Stimulated activated CD8-positive, alpha-beta memory T cell treated with anti-CD3 and anti-CD28 coated beads, Interleukin-12 subunit alpha, Interleukin-12 subunit beta, amount 100 ng/mL, for 1 hour (primary cell): ENCODE measurements at regions not wholly inside any gene's neighbourhood (a gene's known extent, or its start where the extent isn't known, plus 50 kb on each side); places are given as distances from the start of the nearest gene placed in this dataset.
"Not testable (repeated sequence)": the region's sequence is repeated elsewhere in the genome, so short reads cannot be mapped to it uniquely, and the experiment has no call there.

ENCODE experiments used
- DNase-seq: peaks from one replicate; pipeline ENCODE4 v3.0.0-alpha.2; 2020; ENCODE audit warnings: low read depth

DNA sequence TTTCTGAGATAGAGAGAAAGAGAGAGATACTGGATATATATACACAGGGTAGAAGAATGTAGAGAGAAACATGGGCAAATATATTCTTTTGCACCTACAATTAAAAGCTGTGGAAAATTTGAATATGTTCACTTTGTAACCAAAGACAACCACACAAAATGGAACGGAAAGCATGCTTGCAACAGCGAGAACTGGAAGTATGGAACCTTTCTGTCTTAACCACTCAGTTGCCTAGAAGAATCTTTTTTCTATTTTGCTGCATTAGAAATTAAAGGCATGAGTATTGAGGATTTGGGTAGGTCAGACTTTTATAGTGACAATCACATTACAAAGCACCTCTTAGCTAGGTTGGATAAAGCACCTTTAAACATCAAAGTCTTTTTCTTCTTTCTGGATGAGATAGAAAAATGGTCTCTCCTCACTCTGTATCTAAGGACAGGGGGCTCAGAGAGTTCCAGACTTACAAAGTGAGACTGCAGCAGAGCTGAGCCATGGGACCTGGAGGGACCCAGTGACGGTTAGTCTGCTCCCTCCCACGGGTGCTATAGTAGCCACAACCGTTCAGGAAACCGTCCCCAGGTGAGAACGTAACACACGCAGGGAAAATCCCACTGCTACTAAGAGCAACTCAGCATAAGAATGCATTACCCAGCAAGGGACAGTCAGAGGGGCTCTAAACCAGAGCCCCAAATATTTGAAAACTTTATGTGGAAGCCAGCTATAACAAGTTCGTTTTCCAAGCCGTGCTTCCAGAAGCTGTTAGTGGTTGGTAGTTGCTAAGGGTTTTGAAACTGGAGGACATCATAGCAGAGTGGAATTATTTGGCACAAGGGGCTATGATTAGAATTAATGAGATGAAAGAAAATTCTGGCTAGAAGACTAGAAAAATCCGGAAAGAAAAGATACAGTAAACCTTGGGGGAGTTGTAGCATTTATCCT, 97.1 kb downstream of the DAD1 start:
- DNase-seq, result no peak

DNA sequence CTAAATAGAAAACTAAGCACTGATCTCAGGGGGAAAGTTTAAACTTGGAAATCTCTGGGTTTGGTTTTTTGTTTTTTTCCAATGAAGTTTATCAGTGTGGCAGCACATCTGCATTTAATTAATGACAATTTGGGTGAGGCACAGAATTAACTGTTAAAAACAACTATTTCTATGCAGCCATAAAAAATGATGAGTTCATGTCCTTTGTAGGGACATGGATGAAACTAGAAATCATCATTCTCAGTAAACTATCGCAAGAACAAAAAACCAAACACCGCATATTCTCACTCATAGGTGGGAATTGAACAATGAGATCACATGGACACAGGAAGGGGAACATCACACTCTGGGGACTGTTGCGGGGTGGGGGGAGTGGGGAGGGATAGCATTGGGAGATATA, 98.0 kb downstream of the DAD1 start:
- not testable (repeated sequence) for DNase-seq

DNA sequence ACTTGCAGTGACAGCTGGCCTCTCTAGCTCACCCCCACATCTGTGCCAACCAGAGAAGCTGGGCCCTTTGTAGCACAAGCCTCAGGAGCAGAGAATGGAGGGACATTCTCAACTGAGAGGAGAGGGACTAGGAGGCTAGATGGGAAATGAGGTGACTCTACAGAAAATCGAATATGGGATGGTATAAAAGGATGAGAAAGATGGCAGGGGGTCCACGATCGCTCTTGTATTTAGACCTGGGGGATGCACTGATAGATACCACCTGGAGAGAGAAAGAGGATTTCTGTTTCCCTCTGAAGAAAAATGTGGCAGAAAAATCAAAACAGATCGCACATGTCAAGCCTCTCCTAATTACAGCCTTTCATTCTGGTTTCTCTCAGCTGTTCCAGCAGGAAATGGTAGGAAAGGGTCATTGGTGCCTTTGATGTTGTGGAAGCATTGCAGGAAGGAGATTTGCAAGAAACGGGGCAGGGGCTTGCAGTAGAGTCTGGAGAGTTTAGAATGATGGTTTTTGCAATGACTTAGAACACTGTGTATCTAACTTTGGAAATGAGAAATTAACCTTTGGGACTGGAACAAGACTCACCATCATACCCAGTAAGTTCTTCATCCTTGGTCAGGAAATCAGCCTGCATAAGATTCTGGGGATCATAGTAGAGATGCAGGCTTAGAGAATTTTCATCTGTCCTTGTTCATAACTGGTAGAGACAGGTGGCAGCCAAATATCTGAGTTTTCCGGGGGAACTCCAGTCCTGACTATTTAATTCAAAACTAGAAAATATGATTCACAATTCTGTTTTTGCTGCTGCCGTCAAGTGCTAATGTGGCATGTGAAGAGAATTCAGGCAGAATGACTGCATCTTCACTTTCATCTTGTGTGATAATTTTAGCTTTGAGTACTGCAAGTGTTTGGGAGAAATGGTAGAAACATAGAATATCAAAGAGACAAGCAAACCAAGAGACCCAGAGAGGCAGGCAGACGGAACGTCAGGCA, 98.8 kb downstream of the DAD1 start:
- no peak for DNase-seq

DNA sequence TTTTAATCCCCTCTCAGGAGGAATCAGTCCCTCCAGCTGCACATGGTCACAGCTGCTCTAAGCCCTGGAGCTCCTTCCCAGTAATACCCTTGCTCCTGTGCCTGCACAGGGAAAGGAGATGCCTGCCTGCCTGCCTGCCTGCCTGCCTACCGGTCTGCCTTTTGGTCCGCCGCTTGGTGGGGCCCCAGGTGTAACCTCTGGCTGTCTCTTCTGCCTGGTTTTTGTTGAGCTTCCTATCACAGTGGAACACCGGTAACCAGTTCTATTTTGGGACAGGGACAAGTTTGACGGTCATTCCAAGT, 99.8 kb downstream of the DAD1 start:
- no peak for DNase-seq

DNA sequence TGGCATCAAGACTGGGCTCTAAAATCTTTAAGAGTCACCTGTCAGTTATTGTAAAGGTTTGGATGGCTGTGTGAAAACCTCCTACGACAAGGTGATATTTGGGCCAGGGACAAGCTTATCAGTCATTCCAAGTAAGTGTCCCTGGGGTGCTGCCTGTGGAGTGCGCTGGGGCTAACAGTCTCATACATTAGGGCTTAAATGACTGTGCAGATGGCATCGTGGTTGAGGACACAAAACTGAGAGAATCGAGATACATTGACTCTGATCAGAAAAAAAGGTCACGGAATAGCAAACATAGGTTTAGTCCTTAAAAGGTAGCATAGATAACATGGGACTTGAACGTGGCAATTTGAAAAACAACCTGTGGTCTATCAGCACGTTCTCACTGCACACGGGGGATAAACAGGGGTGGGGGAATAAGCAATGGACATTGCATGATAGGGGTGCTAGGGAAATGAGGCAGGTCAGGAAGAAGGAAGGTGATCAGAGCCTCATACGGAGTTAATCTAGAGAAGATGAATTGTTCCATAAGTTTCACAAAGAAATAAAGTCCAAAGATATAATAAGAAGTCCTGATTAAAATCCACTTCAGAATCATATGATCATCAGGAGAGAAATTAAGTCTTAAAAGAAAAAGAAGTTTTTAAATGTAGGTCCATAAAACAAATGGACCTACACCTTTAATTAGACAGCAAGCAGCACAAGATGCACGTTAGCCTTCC, 100.3 kb downstream of the DAD1 start:
- DNase-seq, result no peak

DNA sequence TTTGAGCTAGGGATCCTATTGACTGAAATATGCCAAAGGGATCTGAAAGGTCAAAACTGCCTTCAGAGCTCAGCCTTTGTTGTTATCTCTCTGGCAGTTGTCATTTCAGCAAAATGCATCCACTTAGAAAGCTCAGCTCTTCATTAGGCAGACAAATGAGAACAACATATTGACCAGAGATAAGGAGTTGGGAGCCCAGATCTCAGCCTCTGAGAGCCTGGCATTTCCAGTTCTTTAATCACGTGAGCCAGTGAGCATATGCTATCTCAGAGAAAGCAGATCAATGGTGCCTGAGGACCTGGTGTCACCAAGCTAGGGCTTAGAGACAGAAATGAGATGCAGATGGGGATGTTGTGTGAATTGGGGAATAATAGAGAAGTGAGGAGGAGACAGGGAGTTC, 101.1 kb downstream of the DAD1 start:
- DNase-seq, result no peak

DNA sequence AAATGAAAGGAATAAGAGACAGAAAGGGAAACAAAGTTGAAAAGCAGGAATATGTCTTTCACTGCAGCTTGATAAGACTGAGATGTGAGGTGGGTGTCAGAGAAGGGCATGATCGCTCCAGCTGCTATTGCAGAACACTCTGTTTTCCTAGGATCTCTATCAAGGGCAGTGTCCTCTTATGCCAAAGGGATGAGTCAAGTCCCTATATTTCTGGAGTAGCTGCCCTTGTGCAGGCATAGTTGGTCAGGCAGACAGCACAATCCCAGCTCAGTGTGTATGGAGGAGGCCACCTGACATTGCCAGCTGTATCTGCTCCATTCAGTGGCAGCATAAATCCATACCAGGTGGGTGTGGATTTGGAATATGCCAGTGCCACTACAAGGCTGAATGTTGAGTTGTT, 101.6 kb downstream of the DAD1 start:
- DNase-seq, result no peak

DNA sequence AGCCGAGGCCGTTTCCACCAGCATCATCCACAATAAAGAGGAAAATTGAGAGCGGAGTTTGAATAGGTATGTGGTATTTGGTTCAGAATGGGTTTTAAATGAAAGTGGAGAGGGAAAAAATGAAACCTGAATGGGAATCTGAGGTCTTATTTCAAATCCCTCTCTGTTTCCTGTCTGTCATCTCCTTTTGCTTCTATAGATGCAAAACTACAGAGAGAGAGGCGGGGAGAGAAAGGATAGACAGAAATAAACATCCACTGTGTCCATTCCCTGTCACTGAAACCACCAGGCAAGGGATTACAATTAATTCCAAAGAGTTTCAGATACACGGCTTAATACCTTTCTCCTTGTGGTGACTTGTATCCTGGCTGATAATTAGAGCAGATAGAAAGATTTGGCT, 102.3 kb downstream of the DAD1 start:
- DNase-seq, result no peak

DNA sequence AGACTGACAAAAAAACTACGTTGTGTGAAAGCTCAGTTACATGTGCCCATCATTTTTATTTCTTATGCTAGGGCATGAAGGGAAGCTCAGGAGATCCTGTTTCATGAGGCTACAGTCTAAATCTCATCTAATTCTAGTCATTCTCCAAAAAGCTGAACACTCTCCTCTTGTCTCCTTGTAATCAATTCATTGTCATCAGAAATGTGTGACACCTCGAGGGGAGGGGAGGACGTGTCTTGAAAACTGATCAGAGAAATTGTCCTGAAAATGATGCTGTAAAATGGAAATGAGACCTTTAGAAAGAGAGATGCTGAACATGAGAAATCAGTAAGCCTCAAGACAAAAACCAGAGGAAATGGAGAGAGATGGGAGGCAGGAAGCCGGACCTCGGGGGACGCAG, 103.4 kb downstream of the DAD1 start:
- DNase-seq, result no peak

DNA sequence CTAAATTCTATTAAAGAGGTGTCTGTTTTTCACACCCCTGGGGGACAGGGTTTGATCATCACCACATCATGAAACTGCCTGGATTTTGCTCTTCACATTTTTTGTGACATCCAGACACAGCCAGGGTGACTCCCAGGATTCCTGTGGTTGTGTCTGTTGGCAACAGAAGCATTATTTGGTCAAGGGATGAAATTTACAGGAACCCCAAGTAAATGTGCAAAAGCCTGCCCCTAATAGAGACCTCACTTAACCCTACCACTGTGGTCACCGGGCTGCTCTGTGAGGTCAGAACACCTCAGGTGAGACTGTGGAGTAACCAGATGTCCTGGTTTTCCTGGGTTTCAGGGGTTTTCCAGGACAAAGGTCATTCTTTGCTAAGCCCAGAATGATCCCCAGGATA, 103.8 kb downstream of the DAD1 start:
- DNase-seq, result no peak

DNA sequence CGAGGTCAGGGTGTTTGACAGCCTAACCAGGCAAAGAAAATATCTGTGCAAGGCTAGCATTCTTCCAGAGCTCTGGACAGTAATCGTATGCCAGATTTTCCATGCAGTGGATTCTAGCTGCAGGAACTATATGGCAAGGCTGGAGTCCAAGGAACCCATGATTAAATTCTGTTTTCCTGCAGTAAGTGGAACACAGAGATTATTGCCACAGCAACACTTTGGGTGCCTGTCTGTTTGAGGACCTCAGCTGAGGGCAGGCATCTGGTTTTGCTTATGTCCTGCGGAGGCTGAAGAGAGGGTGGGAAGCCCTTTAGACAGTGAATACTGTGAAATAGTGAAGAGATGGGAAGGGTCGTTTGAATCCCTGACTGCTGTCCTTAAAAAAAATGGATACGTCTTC, 104.4 kb downstream of the DAD1 start:
- no peak for DNase-seq

DNA sequence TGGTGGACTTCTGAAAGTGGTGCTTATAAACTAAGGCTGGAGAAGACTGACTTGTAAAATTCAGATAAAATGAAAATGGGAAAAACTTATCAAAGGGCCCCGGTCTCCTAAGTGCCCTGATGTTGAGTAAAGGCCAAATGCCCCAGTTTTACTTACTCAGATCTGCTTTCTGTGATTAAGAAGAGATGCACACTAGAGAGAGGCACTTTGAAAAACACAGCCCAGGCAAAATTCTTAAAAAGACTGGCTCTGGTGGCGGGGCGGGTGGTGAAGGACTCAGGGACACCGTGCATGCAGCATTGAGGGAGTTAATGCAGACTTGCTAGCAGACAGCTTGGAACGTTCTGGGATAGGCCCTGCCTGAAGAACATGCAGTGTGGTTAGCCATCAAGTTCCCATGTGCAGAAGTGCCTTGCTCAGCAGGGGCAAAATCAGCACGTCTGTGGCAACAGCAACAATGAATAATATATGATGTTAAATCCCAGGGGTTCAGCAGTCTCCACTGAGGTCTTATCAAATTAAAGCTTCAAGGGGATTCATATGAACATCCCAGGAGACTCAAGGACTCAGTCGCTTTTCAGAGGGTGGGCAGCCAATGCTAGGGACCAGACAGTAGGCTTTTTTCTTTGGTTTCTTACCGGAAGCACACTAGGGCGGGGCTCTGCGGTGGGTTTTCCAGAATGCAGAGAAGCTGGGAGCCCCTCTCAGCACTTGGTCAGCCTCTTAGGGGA, 105.0 kb downstream of the DAD1 start:
- DNase-seq, result no peak

DNA sequence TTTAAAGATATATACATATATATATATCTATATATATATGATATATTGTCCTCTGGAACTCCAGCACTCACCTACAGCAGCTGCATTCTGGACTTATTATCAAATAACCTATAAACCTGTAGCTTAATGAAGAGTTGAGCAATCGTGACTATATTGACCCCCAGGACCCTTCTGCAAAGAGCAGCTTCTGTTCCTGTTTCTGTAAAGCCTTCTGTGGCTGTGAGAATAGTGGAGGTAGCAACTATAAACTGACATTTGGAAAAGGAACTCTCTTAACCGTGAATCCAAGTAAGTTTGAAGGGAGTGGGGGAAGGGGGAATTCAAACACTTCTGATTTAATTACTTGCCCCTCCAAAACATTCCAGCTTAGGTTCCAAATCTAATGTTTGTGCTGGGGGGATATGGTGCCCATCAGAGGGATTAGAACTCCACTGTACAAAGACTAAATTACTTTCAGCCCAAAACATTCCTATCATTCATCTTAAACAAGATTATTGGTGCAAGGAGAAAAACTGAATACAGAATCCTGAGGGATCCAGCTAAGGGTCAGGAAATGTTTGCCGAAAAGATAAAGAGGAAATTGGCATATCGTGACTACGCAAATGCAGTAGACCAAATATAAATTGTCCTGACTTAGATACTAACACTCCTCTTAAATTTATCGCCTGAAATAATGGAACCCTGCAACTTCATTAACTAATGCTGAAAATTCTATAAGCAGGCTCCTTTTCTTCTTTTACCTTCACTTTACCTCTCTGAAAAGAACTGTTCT, 106.1 kb downstream of the DAD1 start:
- no peak for DNase-seq

DNA sequence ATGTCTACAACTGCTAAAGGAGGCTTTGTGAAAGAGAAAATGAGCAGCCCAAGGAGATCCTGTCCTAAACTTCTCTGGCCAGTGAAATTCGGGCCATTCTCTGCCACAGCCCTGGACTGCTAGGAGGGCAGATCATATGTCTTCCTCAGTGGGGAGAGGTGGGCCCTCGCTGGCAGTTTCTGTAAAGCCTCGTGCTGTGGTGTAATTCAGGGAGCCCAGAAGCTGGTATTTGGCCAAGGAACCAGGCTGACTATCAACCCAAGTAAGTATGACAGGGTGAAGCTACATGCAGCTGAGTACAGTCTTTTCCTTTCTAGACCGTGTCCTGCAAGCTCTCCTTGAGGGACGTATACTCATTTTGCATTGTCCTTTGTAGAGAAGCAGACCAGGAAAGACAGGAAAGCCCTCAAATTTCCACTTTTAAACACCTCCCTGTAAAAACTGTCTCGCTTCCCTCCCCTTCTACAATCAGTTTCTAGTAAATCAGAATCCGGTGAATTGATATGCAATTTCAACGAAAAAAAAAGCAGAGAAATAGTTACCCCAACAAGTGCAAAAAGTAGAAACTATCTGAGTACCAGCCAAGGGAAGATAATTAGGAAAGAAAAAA, 106.8 kb downstream of the DAD1 start:
- DNase-seq, result no peak

DNA sequence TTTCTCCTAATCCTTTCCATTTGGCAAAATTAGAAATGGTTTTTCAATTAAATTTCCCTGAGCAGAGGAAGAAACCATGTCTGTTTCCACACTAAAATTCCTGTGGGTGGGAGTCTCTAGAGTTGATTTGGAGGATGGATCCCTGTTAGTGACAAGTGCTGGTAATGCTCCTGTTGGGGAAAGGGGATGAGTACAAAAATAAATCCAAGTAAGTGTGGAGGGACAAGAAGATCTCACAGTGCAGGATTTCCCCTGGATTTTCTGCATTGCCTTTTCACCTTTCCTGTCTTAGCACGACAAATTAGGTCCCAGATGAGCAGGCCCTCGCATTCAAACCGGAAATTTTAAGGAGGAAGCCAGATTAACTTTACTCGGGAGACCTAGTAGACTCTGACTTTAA, 107.5 kb downstream of the DAD1 start:
- no peak for DNase-seq

DNA sequence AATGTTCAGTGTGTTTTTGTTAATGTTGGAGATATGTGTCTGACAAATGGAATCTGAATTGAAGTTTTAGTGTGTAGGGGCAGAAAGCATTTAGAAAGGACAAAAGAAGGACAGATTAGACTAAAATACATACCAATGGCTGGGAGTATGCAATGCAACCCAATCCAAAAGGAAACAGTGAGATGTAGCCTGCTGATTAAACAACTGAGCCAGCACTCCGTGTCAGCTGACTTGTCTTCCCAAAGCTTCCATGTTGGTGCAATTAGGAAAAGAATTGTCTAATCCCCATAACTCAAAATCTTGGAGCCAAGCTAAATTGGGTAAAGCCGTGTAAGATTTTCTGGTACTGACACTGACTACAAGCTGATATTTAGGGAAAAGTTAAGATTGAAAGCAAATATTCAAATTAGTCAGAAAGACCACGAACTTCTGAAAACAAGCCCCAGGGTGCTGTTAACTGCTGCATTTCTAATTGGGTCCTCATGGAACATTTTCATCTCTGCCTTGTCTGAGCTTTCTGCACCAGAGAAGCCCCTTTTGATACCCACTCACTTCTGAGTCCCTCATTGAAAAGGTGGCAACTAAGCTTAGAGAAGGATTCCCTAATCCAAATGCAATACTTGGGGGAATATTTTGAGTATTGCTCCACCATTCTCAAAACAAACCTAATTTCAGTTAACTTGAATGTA, 109.1 kb downstream of the DAD1 start:
- DNase-seq, result no peak

DNA sequence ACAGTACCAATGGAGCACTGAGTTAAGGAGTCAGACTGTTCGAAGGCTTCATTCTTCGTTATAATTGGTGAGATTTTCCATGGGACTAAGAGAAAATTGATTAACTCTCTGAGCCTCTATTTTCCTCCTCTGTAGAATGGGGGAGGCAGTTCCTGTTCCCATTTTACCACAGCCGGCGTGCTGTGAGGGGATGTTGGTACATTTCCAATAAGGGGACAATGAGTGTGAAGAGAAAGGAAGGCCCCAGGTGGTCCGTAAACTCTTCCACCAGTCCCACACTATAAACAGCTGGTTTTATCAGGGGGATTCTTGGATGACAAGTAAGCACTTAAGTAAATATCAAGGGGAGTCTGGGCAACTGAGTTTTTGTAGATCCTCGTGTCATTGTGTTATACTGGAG, 109.9 kb downstream of the DAD1 start:
- DNase-seq, result no peak

DNA sequence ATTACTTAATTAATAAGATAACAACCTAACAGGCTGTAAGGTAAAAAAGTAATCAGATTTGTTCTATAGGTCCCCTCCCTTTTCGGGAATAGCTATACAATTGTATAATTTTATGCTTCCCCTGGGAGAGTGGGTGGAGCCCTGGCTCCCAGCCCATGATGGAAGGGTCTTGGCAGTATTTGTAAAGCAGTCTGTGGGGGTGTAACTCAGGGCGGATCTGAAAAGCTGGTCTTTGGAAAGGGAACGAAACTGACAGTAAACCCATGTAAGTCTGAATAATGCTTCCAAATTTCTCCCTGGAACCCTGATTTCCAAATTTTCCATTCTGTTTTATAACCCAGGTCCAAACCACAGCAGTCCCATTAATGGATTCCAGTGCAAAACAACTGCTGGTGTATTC, 110.4 kb downstream of the DAD1 start:
- DNase-seq, result no peak

DNA sequence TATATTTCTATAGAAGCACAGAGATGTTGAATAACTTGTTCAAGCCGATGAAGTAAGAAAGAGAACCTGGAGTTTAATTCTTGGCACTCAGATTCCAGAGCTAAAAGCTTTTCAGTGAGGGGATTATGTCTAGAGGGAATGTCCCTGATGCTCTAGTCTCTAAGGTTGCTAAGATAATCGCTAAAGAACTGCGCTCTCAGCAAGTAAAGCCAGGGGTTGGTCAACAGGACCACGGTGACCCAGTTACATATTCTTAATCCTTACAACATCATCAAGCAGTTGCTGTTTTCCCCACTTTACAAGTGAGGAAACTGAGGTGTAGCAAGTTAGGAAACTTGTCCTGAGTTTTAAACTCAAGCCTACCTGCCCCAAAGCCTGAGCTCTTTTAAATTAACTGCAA, 110.8 kb downstream of the DAD1 start:
- DNase-seq, result no peak
